Neural cell (in vitro differentiated cells): ENCODE measurements at regions not wholly inside any gene's neighbourhood (a gene's known extent, or its start where the extent isn't known, plus 50 kb on each side); places are given as distances from the start of the nearest gene placed in this dataset.

ENCODE experiments used
- H2AFZ ChIP-seq: fragments of 200-600, 300-800 bp; sonication (generic), shearing (Covaris generic); 2 replicates; pipeline ENCODE4 v1.6.0; 2014; ENCODE audit warnings: low read depth, mild to moderate bottlenecking, antibody characterized with exemption, low read length, moderate library complexity
- H3F3A ChIP-seq: fragments of 200-600 bp; shearing (Covaris generic); 2 replicates; pipeline ENCODE4 v1.6.1; 2016; ENCODE audit warnings: mild to moderate bottlenecking, moderate library complexity, mixed read lengths, antibody characterized with exemption, low read length; ENCODE audit not compliant: insufficient read depth, poor library complexity, severe bottlenecking
- H3K27ac ChIP-seq: fragments of 200-600, 300-800 bp; sonication (generic), shearing (Covaris generic); 2 replicates; pipeline ENCODE4 v1.5.1; 2014; ENCODE audit warnings: mild to moderate bottlenecking, low read length, moderate library complexity
- H3K27me3 ChIP-seq: fragments of 300-800, 200-600 bp; sonication (generic), shearing (Covaris generic); 2 replicates; pipeline ENCODE4 v1.6.0; 2014; ENCODE audit warnings: mild to moderate bottlenecking, low read depth, low read length, moderate library complexity; ENCODE audit not compliant: insufficient read depth
- H3K36me3 ChIP-seq: fragments of 300-800, 200-600 bp; sonication (generic), shearing (Covaris generic); 2 replicates; pipeline ENCODE4 v1.5.1; 2014; ENCODE audit warnings: mild to moderate bottlenecking, antibody characterized with exemption, low read length, moderate library complexity; ENCODE audit not compliant: insufficient read depth
- H3K4me2 ChIP-seq: fragments of 300-800, 200-600 bp; sonication (generic), shearing (Covaris generic); 2 replicates; pipeline ENCODE4 v1.6.0; 2014; ENCODE audit warnings: mild to moderate bottlenecking, low read length
- H3K4me3 ChIP-seq: fragments of 300-800, 200-600 bp; sonication (generic), shearing (Covaris generic); 2 replicates; pipeline ENCODE4 v1.5.1; 2014; ENCODE audit warnings: mild to moderate bottlenecking, low read length, moderate library complexity
- H3K79me2 ChIP-seq: fragments of 200-600 bp; shearing (Covaris generic); replicated peaks from 2 replicates; pipeline ENCODE4 v1.6.0; 2014; ENCODE audit warnings: mild to moderate bottlenecking, low read length, moderate library complexity; ENCODE audit not compliant: insufficient read depth
- H3K9ac ChIP-seq: fragments of 300-800, 200-600 bp; sonication (generic), shearing (Covaris generic); 2 replicates; pipeline ENCODE4 v1.6.1; 2016; ENCODE audit warnings: mild to moderate bottlenecking, low read length, mixed read lengths
- H3K9me2 ChIP-seq: fragments of 200-600 bp; shearing (Covaris generic); 2 replicates; pipeline ENCODE4 v1.6.1; 2016; ENCODE audit warnings: mild to moderate bottlenecking, low read length, mixed read lengths; ENCODE audit not compliant: insufficient read depth
- H3K9me3 ChIP-seq: fragments of 200-600, 300-800 bp; sonication (generic), shearing (Covaris generic); 2 replicates; pipeline ENCODE4 v1.6.1; 2016; ENCODE audit warnings: mild to moderate bottlenecking, mixed run types, low read length, moderate library complexity, mixed read lengths
- H4K20me1 ChIP-seq: fragments of 200-600 bp; shearing (Covaris generic); 2 replicates; pipeline ENCODE4 v1.6.1; 2016; ENCODE audit warnings: mild to moderate bottlenecking, mixed run types; ENCODE audit not compliant: insufficient read depth
- EP300 ChIP-seq: fragments of 450-650 bp; conservative IDR thresholded peaks from 2 replicates; pipeline ENCODE4 v1.6.1; 2014; ENCODE audit warnings: antibody characterized with exemption, mild to moderate bottlenecking, moderate library complexity; ENCODE audit not compliant: poor library complexity, severe bottlenecking
- EZH2 ChIP-seq: fragments of 200-600, 300-800 bp; shearing (Covaris generic), sonication (generic); IDR thresholded peaks from 2 replicates; pipeline ENCODE4 v1.6.1; 2014; ENCODE audit warnings: antibody characterized with exemption, low read length, borderline replicate concordance, mild to moderate bottlenecking; ENCODE audit not compliant: insufficient read depth, poor library complexity, severe bottlenecking
- MXI1 ChIP-seq: fragments of 450-650 bp; conservative IDR thresholded peaks from 2 replicates; pipeline ENCODE4 v1.6.1; 2014; ENCODE audit warnings: antibody characterized with exemption, mild to moderate bottlenecking; ENCODE audit not compliant: poor library complexity, severe bottlenecking
- POLR2AphosphoS5 ChIP-seq: IDR thresholded peaks from 2 replicates; pipeline ENCODE4 v1.6.1; 2012
- RAD21 ChIP-seq: fragments of 450-650 bp; conservative IDR thresholded peaks from 2 replicates; pipeline ENCODE4 v1.6.1; 2014; ENCODE audit warnings: antibody characterized with exemption, mild to moderate bottlenecking, moderate library complexity
- SMC3 ChIP-seq: fragments of 450-650 bp; conservative IDR thresholded peaks from 2 replicates; pipeline ENCODE4 v1.6.1; 2014; ENCODE audit warnings: antibody characterized with exemption, mild to moderate bottlenecking, moderate library complexity; ENCODE audit not compliant: poor library complexity
- TAF1 ChIP-seq: IDR thresholded peaks from 2 replicates; pipeline ENCODE4 v1.6.1; 2012; ENCODE audit warnings: low read depth
- TF ChIP-seq, protein P1 (sequence below): fragments of 450-650 bp; IDR thresholded peaks from 2 replicates; pipeline ENCODE4 v1.5.1; 2014; ENCODE audit warnings: antibody characterized with exemption, mild to moderate bottlenecking, moderate library complexity; ENCODE audit not compliant: poor library complexity, severe bottlenecking
- TF ChIP-seq, protein P2 (sequence below): IDR thresholded peaks from 2 replicates; pipeline ENCODE4 v1.6.1; 2012; ENCODE audit warnings: borderline replicate concordance

DNA sequence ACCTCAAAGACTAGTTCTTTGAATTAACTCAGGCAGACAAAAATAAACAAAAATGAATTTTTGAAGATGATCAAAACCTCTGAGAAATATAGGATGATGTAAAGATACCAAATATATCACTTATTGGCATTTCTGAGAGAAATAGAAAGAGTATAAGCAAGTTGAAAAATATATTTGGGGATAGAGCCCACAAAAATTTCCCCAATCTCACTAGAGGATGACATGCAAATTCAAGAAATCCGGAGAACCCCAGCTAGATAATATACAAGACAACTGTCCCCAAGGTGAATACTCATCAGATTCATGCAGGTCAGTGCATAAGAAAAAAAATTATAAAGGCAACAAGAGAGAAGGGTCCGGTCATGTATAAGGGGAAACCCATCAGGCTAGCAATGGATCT lies 129.1 kb downstream of the CXXC4 start:
- H3K36me3 ChIP-seq, result no peaks in the 10 kb centered on the region
- no peaks in the 10 kb centered on the region for H3K9me3 ChIP-seq
- no peaks in the 10 kb centered on the region for H4K20me1 ChIP-seq
- no peaks in the 10 kb centered on the region for H3K9me2 ChIP-seq
- no peaks in the 10 kb centered on the region for H3K27me3 ChIP-seq
- no peak overlapping the region for H3K4me2 ChIP-seq
- TF ChIP-seq EP300 (no peak), SMC3 (no peak), RAD21 (no peak), TAF1 (no peak), EZH2 (no peak), MXI1 (no peak), POLR2AphosphoS5 (no peak)
- TF ChIP-seq, protein P1, sequence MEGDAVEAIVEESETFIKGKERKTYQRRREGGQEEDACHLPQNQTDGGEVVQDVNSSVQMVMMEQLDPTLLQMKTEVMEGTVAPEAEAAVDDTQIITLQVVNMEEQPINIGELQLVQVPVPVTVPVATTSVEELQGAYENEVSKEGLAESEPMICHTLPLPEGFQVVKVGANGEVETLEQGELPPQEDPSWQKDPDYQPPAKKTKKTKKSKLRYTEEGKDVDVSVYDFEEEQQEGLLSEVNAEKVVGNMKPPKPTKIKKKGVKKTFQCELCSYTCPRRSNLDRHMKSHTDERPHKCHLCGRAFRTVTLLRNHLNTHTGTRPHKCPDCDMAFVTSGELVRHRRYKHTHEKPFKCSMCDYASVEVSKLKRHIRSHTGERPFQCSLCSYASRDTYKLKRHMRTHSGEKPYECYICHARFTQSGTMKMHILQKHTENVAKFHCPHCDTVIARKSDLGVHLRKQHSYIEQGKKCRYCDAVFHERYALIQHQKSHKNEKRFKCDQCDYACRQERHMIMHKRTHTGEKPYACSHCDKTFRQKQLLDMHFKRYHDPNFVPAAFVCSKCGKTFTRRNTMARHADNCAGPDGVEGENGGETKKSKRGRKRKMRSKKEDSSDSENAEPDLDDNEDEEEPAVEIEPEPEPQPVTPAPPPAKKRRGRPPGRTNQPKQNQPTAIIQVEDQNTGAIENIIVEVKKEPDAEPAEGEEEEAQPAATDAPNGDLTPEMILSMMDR, result no peak
- TF ChIP-seq, protein P2, sequence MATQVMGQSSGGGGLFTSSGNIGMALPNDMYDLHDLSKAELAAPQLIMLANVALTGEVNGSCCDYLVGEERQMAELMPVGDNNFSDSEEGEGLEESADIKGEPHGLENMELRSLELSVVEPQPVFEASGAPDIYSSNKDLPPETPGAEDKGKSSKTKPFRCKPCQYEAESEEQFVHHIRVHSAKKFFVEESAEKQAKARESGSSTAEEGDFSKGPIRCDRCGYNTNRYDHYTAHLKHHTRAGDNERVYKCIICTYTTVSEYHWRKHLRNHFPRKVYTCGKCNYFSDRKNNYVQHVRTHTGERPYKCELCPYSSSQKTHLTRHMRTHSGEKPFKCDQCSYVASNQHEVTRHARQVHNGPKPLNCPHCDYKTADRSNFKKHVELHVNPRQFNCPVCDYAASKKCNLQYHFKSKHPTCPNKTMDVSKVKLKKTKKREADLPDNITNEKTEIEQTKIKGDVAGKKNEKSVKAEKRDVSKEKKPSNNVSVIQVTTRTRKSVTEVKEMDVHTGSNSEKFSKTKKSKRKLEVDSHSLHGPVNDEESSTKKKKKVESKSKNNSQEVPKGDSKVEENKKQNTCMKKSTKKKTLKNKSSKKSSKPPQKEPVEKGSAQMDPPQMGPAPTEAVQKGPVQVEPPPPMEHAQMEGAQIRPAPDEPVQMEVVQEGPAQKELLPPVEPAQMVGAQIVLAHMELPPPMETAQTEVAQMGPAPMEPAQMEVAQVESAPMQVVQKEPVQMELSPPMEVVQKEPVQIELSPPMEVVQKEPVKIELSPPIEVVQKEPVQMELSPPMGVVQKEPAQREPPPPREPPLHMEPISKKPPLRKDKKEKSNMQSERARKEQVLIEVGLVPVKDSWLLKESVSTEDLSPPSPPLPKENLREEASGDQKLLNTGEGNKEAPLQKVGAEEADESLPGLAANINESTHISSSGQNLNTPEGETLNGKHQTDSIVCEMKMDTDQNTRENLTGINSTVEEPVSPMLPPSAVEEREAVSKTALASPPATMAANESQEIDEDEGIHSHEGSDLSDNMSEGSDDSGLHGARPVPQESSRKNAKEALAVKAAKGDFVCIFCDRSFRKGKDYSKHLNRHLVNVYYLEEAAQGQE, result no peak
- H3F3A ChIP-seq, result no peaks in the 10 kb centered on the region
- H3K79me2 ChIP-seq, result no peaks in the 10 kb centered on the region
- H2AFZ ChIP-seq, result no peak overlapping the region
- H3K9ac ChIP-seq, result no peak overlapping the region
- H3K4me3 ChIP-seq, result no peak overlapping the region
- no peak overlapping the region for H3K27ac ChIP-seq

DNA sequence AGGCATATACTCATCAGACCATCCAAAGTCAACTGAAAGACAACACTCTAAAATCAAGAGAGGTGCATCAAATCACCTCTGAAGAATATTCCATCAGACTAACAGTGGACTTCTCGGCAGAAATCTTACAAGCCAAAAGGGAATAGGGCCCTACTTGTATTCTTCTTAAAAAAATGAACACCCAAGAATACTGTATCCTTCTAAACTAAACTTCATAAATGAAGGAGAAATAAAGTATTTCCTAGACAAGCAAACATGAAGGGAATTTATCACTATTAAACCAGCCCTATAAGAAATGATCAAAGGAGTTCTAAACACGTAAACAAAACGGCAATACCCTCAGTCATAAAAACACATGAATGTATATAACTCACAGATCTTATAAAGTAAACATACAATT lies 141.2 kb downstream of the CXXC4 start:
- Histone ChIP-seq H3K9me3 (no peaks in the 10 kb centered on the region), H3K36me3 (no peaks in the 10 kb centered on the region), H3K4me3 (no peak overlapping the region), H2AFZ (no peak overlapping the region), H3K79me2 (no peaks in the 10 kb centered on the region), H3K9me2 (no peaks in the 10 kb centered on the region), H3K9ac (no peak overlapping the region), H3K27me3 (no peaks in the 10 kb centered on the region), H3K4me2 (no peak overlapping the region), H3F3A (no peaks in the 10 kb centered on the region), H4K20me1 (no peaks in the 10 kb centered on the region), H3K27ac (no peak overlapping the region)
- TF ChIP-seq, protein P2, result no peak
- TF ChIP-seq RAD21, result no peak
